Neural cell (in vitro differentiated cells): ENCODE measurements at regions not wholly inside any gene's neighbourhood (a gene's known extent, or its start where the extent isn't known, plus 50 kb on each side); places are given as distances from the start of the nearest gene placed in this dataset.
A peak's percentile ranks its signal among the peaks of the same experiment; 100 is the strongest.
"Not testable (repeated sequence)": the region's sequence is repeated elsewhere in the genome, so short reads cannot be mapped to it uniquely, and the experiment has no call there.

Experiments
- H2AFZ ChIP-seq: fragments of 200-600, 300-800 bp; sonication (generic), shearing (Covaris generic); 2 replicates; pipeline ENCODE4 v1.6.0; 2014; ENCODE audit warnings: low read depth, mild to moderate bottlenecking, antibody characterized with exemption, low read length, moderate library complexity
- H3F3A ChIP-seq: fragments of 200-600 bp; shearing (Covaris generic); 2 replicates; pipeline ENCODE4 v1.6.1; 2016; ENCODE audit warnings: mild to moderate bottlenecking, moderate library complexity, mixed read lengths, antibody characterized with exemption, low read length; ENCODE audit not compliant: insufficient read depth, poor library complexity, severe bottlenecking
- H3K27ac ChIP-seq: fragments of 200-600, 300-800 bp; sonication (generic), shearing (Covaris generic); 2 replicates; pipeline ENCODE4 v1.5.1; 2014; ENCODE audit warnings: mild to moderate bottlenecking, low read length, moderate library complexity
- H3K27me3 ChIP-seq: fragments of 300-800, 200-600 bp; sonication (generic), shearing (Covaris generic); 2 replicates; pipeline ENCODE4 v1.6.0; 2014; ENCODE audit warnings: mild to moderate bottlenecking, low read depth, low read length, moderate library complexity; ENCODE audit not compliant: insufficient read depth
- H3K36me3 ChIP-seq: fragments of 300-800, 200-600 bp; sonication (generic), shearing (Covaris generic); 2 replicates; pipeline ENCODE4 v1.5.1; 2014; ENCODE audit warnings: mild to moderate bottlenecking, antibody characterized with exemption, low read length, moderate library complexity; ENCODE audit not compliant: insufficient read depth
- H3K4me2 ChIP-seq: fragments of 300-800, 200-600 bp; sonication (generic), shearing (Covaris generic); 2 replicates; pipeline ENCODE4 v1.6.0; 2014; ENCODE audit warnings: mild to moderate bottlenecking, low read length
- H3K4me3 ChIP-seq: fragments of 300-800, 200-600 bp; sonication (generic), shearing (Covaris generic); 2 replicates; pipeline ENCODE4 v1.5.1; 2014; ENCODE audit warnings: mild to moderate bottlenecking, low read length, moderate library complexity
- H3K79me2 ChIP-seq: fragments of 200-600 bp; shearing (Covaris generic); replicated peaks from 2 replicates; pipeline ENCODE4 v1.6.0; 2014; ENCODE audit warnings: mild to moderate bottlenecking, low read length, moderate library complexity; ENCODE audit not compliant: insufficient read depth
- H3K9ac ChIP-seq: fragments of 300-800, 200-600 bp; sonication (generic), shearing (Covaris generic); 2 replicates; pipeline ENCODE4 v1.6.1; 2016; ENCODE audit warnings: mild to moderate bottlenecking, low read length, mixed read lengths
- H3K9me2 ChIP-seq: fragments of 200-600 bp; shearing (Covaris generic); 2 replicates; pipeline ENCODE4 v1.6.1; 2016; ENCODE audit warnings: mild to moderate bottlenecking, low read length, mixed read lengths; ENCODE audit not compliant: insufficient read depth
- H3K9me3 ChIP-seq: fragments of 200-600, 300-800 bp; sonication (generic), shearing (Covaris generic); 2 replicates; pipeline ENCODE4 v1.6.1; 2016; ENCODE audit warnings: mild to moderate bottlenecking, mixed run types, low read length, moderate library complexity, mixed read lengths
- H4K20me1 ChIP-seq: fragments of 200-600 bp; shearing (Covaris generic); 2 replicates; pipeline ENCODE4 v1.6.1; 2016; ENCODE audit warnings: mild to moderate bottlenecking, mixed run types; ENCODE audit not compliant: insufficient read depth
- EP300 ChIP-seq: fragments of 450-650 bp; conservative IDR thresholded peaks from 2 replicates; pipeline ENCODE4 v1.6.1; 2014; ENCODE audit warnings: antibody characterized with exemption, mild to moderate bottlenecking, moderate library complexity; ENCODE audit not compliant: poor library complexity, severe bottlenecking
- POLR2AphosphoS5 ChIP-seq: IDR thresholded peaks from 2 replicates; pipeline ENCODE4 v1.6.1; 2012
- RAD21 ChIP-seq: fragments of 450-650 bp; conservative IDR thresholded peaks from 2 replicates; pipeline ENCODE4 v1.6.1; 2014; ENCODE audit warnings: antibody characterized with exemption, mild to moderate bottlenecking, moderate library complexity
- REST ChIP-seq: IDR thresholded peaks from 2 replicates; pipeline ENCODE4 v1.6.1; 2012; ENCODE audit warnings: borderline replicate concordance
- SMC3 ChIP-seq: fragments of 450-650 bp; conservative IDR thresholded peaks from 2 replicates; pipeline ENCODE4 v1.6.1; 2014; ENCODE audit warnings: antibody characterized with exemption, mild to moderate bottlenecking, moderate library complexity; ENCODE audit not compliant: poor library complexity
- TAF1 ChIP-seq: IDR thresholded peaks from 2 replicates; pipeline ENCODE4 v1.6.1; 2012; ENCODE audit warnings: low read depth
- TF ChIP-seq, protein P1 (sequence below): fragments of 450-650 bp; IDR thresholded peaks from 2 replicates; pipeline ENCODE4 v1.5.1; 2014; ENCODE audit warnings: antibody characterized with exemption, mild to moderate bottlenecking, moderate library complexity; ENCODE audit not compliant: poor library complexity, severe bottlenecking

- no peak overlapping the region for H3K27ac ChIP-seq
- H3K79me2 ChIP-seq = no peaks in the 10 kb centered on the region
- H3K9me3 ChIP-seq = no peaks in the 10 kb centered on the region
- no peak overlapping the region for H3K4me2 ChIP-seq
- no peaks in the 10 kb centered on the region for H3K36me3 ChIP-seq
- H3K9me2 ChIP-seq = no peaks in the 10 kb centered on the region
- H3K4me3 ChIP-seq = no peak overlapping the region
- H3K9ac ChIP-seq = no peak overlapping the region
- H4K20me1 ChIP-seq = no peaks in the 10 kb centered on the region
- TF ChIP-seq TAF1 = no peak
- TF ChIP-seq, protein P1, sequence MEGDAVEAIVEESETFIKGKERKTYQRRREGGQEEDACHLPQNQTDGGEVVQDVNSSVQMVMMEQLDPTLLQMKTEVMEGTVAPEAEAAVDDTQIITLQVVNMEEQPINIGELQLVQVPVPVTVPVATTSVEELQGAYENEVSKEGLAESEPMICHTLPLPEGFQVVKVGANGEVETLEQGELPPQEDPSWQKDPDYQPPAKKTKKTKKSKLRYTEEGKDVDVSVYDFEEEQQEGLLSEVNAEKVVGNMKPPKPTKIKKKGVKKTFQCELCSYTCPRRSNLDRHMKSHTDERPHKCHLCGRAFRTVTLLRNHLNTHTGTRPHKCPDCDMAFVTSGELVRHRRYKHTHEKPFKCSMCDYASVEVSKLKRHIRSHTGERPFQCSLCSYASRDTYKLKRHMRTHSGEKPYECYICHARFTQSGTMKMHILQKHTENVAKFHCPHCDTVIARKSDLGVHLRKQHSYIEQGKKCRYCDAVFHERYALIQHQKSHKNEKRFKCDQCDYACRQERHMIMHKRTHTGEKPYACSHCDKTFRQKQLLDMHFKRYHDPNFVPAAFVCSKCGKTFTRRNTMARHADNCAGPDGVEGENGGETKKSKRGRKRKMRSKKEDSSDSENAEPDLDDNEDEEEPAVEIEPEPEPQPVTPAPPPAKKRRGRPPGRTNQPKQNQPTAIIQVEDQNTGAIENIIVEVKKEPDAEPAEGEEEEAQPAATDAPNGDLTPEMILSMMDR = no peak
- no peak for TF ChIP-seq EP300
- TF ChIP-seq REST = no peak
- TF ChIP-seq SMC3 = no peak
- no peak overlapping the region for H2AFZ ChIP-seq
- H3F3A ChIP-seq = no peaks in the 10 kb centered on the region
- H3K27me3 ChIP-seq = no peaks in the 10 kb centered on the region
These were observed 1755.4 kb upstream of the ACO1 start for GRCh38 chr9:30628915-30629567.

DNA sequence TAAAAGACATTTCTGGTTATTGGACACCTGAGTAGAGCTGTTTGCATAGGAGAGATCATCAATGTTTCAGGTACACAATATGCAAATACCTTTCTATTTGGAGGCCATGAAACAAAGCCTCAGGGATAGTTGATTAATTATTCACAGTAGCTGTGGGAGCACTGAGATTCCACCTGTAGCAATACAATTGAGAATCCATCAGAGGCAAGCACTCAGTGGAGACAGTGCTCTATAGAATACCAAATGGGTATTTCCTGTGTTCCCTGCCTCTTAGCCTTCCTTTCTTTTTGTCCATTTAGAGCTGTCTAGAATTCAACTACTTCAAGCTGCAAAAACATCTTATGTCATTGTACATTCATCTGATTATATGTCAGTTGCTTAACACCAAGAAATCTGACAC, 1754.0 kb upstream of the ACO1 start:
- Histone ChIP-seq H3K27ac (no peak overlapping the region), H3F3A (no peaks in the 10 kb centered on the region), H4K20me1 (no peaks in the 10 kb centered on the region), H3K79me2 (no peaks in the 10 kb centered on the region), H3K9me3 (no peaks in the 10 kb centered on the region), H3K4me2 (no peak overlapping the region), H3K36me3 (no peaks in the 10 kb centered on the region), H3K9ac (no peak overlapping the region), H3K4me3 (no peak overlapping the region), H2AFZ (no peak overlapping the region), H3K27me3 (no peaks in the 10 kb centered on the region), H3K9me2 (no peaks in the 10 kb centered on the region)
- TF ChIP-seq REST = no peak
- peak; percentile 63 for TF ChIP-seq EP300
- TF ChIP-seq POLR2AphosphoS5 = peak; percentile 31
- no peak for TF ChIP-seq RAD21

- H3K9me3 ChIP-seq, H3K4me2 ChIP-seq, H3K4me3 ChIP-seq, H3F3A ChIP-seq, H2AFZ ChIP-seq, H3K9me2 ChIP-seq, H4K20me1 ChIP-seq, H3K27ac ChIP-seq, H3K27me3 ChIP-seq, H3K36me3 ChIP-seq, H3K9ac ChIP-seq, H3K79me2 ChIP-seq: not testable (repeated sequence)
These were observed 1737.8 kb upstream of the ACO1 start for GRCh38 chr9:30646639-30647038.
